A673 (cell line): ENCODE measurements at regions not wholly inside any gene's neighbourhood (a gene's known extent, or its start where the extent isn't known, plus 50 kb on each side); places are given as distances from the start of the nearest gene placed in this dataset.

Source experiments
- BruUV-seq: library from RNA; stranded (reverse); fragments of 400-500 nt; replicated peaks from 2 replicates; lab custom pipeline; 2021; lab: Mats Ljungman, UMichigan
- CTCF ChIA-PET: fragments of 300-600 bp; sonication (Branson Sonifier 250); formaldehyde crosslinking; loops from one replicate; lab custom pipeline; 2022; ENCODE audit warnings: antibody characterized with exemption; lab: Charles Lee
- POLR2A ChIA-PET: fragments of 300-600 bp; sonication (Branson Sonifier 250); formaldehyde crosslinking; loops from one replicate; lab custom pipeline; 2022; ENCODE audit warnings: antibody characterized with exemption; ENCODE audit not compliant: low non-redundant PET; lab: Charles Lee
- DNase-seq: peaks from one replicate; pipeline ENCODE4 v3.0.0-alpha.2; 2015; ENCODE audit warnings: low spot score
- H3K27ac ChIP-seq: fragments of 200-600 bp; sonication (generic); 2 replicates; pipeline ENCODE4 v1.5.1; 2016; ENCODE audit warnings: mixed run types, low read depth, mild to moderate bottlenecking, mixed read lengths, antibody characterized with exemption, low read length; ENCODE audit not compliant: poor library complexity, severe bottlenecking
- H3K27me3 ChIP-seq: fragments of 200-600 bp; sonication (generic); replicated peaks from 2 replicates; pipeline ENCODE4 v1.6.1; 2017; ENCODE audit warnings: mixed run types, low read depth, mild to moderate bottlenecking, mixed read lengths, antibody characterized with exemption, low read length; ENCODE audit not compliant: insufficient read depth, poor library complexity
- H3K36me3 ChIP-seq: fragments of 200-600 bp; sonication (generic); 2 replicates; pipeline ENCODE4 v1.6.1; 2016; ENCODE audit warnings: mixed run types, mild to moderate bottlenecking, mixed read lengths, antibody characterized with exemption, low read length; ENCODE audit not compliant: insufficient read depth, poor library complexity, severe bottlenecking
- H3K4me1 ChIP-seq: fragments of 200-600 bp; sonication (generic); 2 replicates; pipeline ENCODE4 v1.6.1; 2017; ENCODE audit warnings: mixed run types, mild to moderate bottlenecking, mixed read lengths, antibody characterized with exemption, low read length; ENCODE audit not compliant: insufficient read depth, poor library complexity, severe bottlenecking
- H3K4me3 ChIP-seq: fragments of 200-600 bp; sonication (generic); 2 replicates; pipeline ENCODE4 v1.5.1; 2016; ENCODE audit warnings: low read depth, mixed run types, mild to moderate bottlenecking, mixed read lengths, low read length; ENCODE audit not compliant: poor library complexity, severe bottlenecking
- H3K9me3 ChIP-seq: fragments of 200-600 bp; sonication (generic); 2 replicates; pipeline ENCODE4 v1.6.1; 2016; ENCODE audit warnings: mixed run types, low read depth, mild to moderate bottlenecking, mixed read lengths, antibody characterized with exemption, low read length; ENCODE audit not compliant: poor library complexity, severe bottlenecking
- EZH2 ChIP-seq: fragments of 200-600 bp; sonication (generic); IDR thresholded peaks from 2 replicates; pipeline ENCODE4 v1.6.1; 2017; ENCODE audit warnings: borderline replicate concordance, low read depth, mild to moderate bottlenecking, mixed read lengths, antibody characterized with exemption, low read length; ENCODE audit not compliant: poor library complexity, severe bottlenecking
- intact Hi-C: fragments of 100-400 bp; cut with micrococcal nuclease; formaldehyde crosslinking; loops from one replicate; pipeline ENCODE4 v1.10.0; 2022; ENCODE audit not compliant: unreplicated experiment
- TF ChIP-seq, protein P1 (sequence below): fragments of 300-800, 200-600 bp; sonication (generic); conservative IDR thresholded peaks from 2 replicates; pipeline ENCODE4 v1.5.1; 2017; ENCODE audit warnings: low read depth, mild to moderate bottlenecking, antibody characterized with exemption, low read length, moderate library complexity, mixed read lengths

DNA sequence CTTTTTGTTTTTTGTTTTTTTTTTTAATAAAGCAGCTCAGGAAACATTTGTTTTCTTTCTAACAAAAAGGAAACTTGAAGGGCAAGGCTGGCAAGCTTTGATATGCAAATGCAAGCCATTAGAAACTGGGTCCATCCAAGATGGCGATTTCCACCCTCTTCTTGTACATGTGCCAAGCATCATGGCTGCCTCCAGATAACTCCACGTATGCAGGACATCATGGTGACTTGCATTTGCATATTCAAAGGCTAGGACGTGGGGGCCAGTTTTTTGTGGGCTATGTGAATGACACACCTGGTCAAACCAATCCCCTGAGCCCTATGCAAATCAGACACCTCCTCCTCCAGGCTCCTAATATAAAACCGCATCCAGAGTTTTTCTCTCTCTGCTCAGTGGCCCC, 692.6 kb downstream of the FAM133A start:
- BruUV-seq, result no TSS peak
- H3K4me3 ChIP-seq, result no peak overlapping the region

DNA sequence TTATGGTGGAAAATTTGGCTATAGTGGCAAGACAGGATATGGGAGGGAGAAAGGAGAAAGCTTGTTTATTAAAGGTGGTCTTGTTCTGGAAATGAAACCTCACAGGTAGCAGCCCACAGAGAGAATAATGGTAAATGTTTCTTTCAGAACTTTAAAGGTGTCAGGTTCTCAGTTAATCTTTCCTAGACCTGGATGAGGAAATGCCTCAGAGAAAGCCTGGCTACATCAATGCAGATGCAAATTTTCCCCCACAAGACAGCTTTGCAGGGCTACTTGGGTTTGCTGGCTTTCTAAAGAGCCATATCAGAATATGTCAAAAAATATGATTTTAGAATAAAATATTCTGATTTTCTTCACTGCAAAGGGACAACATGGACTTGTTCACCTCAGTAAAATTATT, 715.0 kb downstream of the FAM133A start:
- POLR2A ChIA-PET, result no interaction called here
- Histone ChIP-seq H3K27ac (no peak overlapping the region), H3K36me3 (no peaks in the 10 kb centered on the region), H3K4me3 (no peak overlapping the region), H3K9me3 (peaks cover 17% of the 10 kb centered on the region), H3K4me1 (no peaks in the 10 kb centered on the region), H3K27me3 (no peaks in the 10 kb centered on the region)
- intact Hi-C loops, result no loop called here
- DNase-seq, result no peak
- TF ChIP-seq EZH2, result no peak
- TF ChIP-seq, protein P1, sequence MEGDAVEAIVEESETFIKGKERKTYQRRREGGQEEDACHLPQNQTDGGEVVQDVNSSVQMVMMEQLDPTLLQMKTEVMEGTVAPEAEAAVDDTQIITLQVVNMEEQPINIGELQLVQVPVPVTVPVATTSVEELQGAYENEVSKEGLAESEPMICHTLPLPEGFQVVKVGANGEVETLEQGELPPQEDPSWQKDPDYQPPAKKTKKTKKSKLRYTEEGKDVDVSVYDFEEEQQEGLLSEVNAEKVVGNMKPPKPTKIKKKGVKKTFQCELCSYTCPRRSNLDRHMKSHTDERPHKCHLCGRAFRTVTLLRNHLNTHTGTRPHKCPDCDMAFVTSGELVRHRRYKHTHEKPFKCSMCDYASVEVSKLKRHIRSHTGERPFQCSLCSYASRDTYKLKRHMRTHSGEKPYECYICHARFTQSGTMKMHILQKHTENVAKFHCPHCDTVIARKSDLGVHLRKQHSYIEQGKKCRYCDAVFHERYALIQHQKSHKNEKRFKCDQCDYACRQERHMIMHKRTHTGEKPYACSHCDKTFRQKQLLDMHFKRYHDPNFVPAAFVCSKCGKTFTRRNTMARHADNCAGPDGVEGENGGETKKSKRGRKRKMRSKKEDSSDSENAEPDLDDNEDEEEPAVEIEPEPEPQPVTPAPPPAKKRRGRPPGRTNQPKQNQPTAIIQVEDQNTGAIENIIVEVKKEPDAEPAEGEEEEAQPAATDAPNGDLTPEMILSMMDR, result no peak
- no TSS peak for BruUV-seq
- CTCF ChIA-PET, result no interaction called here

More for the DNA sequence above, 692.6 kb downstream of the FAM133A start:
- H3K4me1 ChIP-seq, result no peaks in the 10 kb centered on the region
- intact Hi-C loops, result no loop called here
- TF ChIP-seq, protein P1, result no peak
- no peak for TF ChIP-seq EZH2
- no peak overlapping the region for H3K27ac ChIP-seq
- H3K36me3 ChIP-seq, result no peaks in the 10 kb centered on the region
- DNase-seq, result no peak
- H3K9me3 ChIP-seq, result peaks cover under 1% of the 10 kb centered on the region
- ChIA-PET POLR2A (no interaction called here), CTCF (no interaction called here)
- no peaks in the 10 kb centered on the region for H3K27me3 ChIP-seq

DNA sequence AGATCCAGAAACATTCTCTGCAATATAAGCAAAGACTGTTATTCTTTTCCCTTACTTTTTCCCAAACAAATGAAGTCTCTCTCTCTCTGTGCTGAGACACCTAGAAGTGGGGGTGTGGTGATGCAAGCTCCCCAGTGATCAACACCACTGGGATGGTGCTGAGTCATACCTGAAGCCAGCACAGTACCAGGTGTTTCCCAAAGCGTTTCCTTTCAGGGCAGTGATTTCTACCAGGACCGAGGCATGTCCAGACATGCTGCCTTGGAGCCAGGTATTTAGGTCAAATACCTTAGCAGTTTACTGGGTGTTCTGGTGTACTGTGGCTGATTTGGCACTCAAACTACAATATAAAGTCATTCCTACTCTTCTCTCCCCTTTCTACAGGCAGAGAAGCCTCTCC, 726.5 kb downstream of the FAM133A start:
- ChIA-PET CTCF (no interaction called here), POLR2A (no interaction called here)
- no peaks in the 10 kb centered on the region for H3K4me1 ChIP-seq
- no peak for TF ChIP-seq EZH2
- TF ChIP-seq, protein P1, result no peak
- BruUV-seq, result no TSS peak
- H3K27me3 ChIP-seq, result no peaks in the 10 kb centered on the region
- no peak overlapping the region for H3K27ac ChIP-seq
- no peaks in the 10 kb centered on the region for H3K36me3 ChIP-seq
- intact Hi-C loops, result no loop called here
- DNase-seq, result no peak
- H3K4me3 ChIP-seq, result no peak overlapping the region
- peaks cover 11% of the 10 kb centered on the region for H3K9me3 ChIP-seq
